ENCODE measurements at regions not wholly inside any gene's neighbourhood (a gene's known extent, or its start where the extent isn't known, plus 50 kb on each side); places are given as distances from the start of the nearest gene placed in this dataset.

DNA sequence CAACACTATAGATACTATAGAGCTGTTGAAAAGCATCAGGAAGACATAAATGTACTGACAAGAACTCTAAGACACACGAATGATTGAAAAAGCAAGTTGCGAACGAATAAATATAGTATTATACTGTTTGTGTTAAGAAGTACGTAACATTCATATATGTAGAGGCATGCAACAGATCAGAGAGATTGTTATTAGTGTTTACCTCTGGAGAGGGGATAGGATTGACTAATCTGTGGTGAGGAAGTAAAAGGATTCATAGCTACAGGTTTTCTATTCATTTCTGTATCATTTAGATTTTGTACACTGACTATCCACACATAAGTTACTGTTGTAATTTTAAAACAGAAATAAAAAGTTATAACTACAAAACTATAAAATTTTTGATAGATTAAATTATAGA, 147.6 kb upstream of the SV2C start:
- H3K27ac Mint-ChIP-seq: no peak overlapping the region
- H3K4me3 Mint-ChIP-seq: no peak overlapping the region
- H3K4me1 ChIP-seq (ENCODE audit: insufficient read depth, low read length): no peaks in the 10 kb centered on the region

More for the DNA sequence above, 147.6 kb upstream of the SV2C start:
- no peak overlapping the region for H2BK12ac ChIP-seq (ENCODE audit: insufficient read length, low read depth, low read length)
- no peak overlapping the region for H3K14ac ChIP-seq (ENCODE audit: insufficient read depth, low read length)
- no peak overlapping the region for H2BK5ac ChIP-seq (ENCODE audit: insufficient read length, low read length)
- no peaks in the 10 kb centered on the region for H3K9me3 ChIP-seq (ENCODE audit: control insufficient read depth, low read depth, low read length)
- no peak overlapping the region for H3K9ac ChIP-seq (ENCODE audit: extremely low read depth, insufficient read length, low read length)
- no peaks in the 10 kb centered on the region; the same call in 1 of the 2 replicates for H3K27me3 Mint-ChIP-seq (ENCODE audit: low read depth)
- no peak overlapping the region for H3K56ac ChIP-seq (ENCODE audit: insufficient read length, low read depth, low read length)
- H3K79me2 ChIP-seq (ENCODE audit: insufficient read depth, low read length): no peaks in the 10 kb centered on the region
- no peak overlapping the region for H4K91ac ChIP-seq (ENCODE audit: insufficient read length, low read depth, low read length)
- H2BK20ac ChIP-seq (ENCODE audit: low read depth, low read length, poor library complexity, severe bottlenecking): no peak overlapping the region
- no peaks in the 10 kb centered on the region for H3K27me3 ChIP-seq (ENCODE audit: insufficient read depth, low read length)
- H3K79me1 ChIP-seq (ENCODE audit: insufficient read depth, low read depth, low read length, poor library complexity, severe bottlenecking): no peaks in the 10 kb centered on the region
- H2AFZ ChIP-seq (ENCODE audit: low read length): no peak overlapping the region
- H4K5ac ChIP-seq (ENCODE audit: insufficient read length, low read depth, low read length): no peak overlapping the region
- H3K4me1 Mint-ChIP-seq: no peaks in the 10 kb centered on the region
- H2BK15ac ChIP-seq (ENCODE audit: low read depth, low read length): no peak overlapping the region
- no peak for DNase-seq
- H2AK5ac ChIP-seq (ENCODE audit: insufficient read length, low read length): no peak overlapping the region
- H3K9me3 Mint-ChIP-seq: no peaks in the 10 kb centered on the region
- WGBS (ENCODE audit: extremely low coverage, insufficient read length, low lambda C conversion rate): no CpG with 5 or more reads among the region's 4 CpGs
- no peak overlapping the region for H3K18ac ChIP-seq (ENCODE audit: insufficient read length, low read depth, low read length)
- no peak overlapping the region for H3K27ac ChIP-seq (ENCODE audit: insufficient read length, low read depth, low read length)
- H3K4me2 ChIP-seq (ENCODE audit: insufficient read depth, insufficient read length, low read length): no peak overlapping the region
- no peak overlapping the region for H3K4ac ChIP-seq (ENCODE audit: low read depth, low read length)
- TF ChIP-seq, protein P1, sequence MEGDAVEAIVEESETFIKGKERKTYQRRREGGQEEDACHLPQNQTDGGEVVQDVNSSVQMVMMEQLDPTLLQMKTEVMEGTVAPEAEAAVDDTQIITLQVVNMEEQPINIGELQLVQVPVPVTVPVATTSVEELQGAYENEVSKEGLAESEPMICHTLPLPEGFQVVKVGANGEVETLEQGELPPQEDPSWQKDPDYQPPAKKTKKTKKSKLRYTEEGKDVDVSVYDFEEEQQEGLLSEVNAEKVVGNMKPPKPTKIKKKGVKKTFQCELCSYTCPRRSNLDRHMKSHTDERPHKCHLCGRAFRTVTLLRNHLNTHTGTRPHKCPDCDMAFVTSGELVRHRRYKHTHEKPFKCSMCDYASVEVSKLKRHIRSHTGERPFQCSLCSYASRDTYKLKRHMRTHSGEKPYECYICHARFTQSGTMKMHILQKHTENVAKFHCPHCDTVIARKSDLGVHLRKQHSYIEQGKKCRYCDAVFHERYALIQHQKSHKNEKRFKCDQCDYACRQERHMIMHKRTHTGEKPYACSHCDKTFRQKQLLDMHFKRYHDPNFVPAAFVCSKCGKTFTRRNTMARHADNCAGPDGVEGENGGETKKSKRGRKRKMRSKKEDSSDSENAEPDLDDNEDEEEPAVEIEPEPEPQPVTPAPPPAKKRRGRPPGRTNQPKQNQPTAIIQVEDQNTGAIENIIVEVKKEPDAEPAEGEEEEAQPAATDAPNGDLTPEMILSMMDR (conservative IDR thresholded peaks at IDR 0.05): no peak
- no peak overlapping the region for H2BK120ac ChIP-seq (ENCODE audit: low read depth, low read length, poor library complexity, severe bottlenecking)
- no peaks in the 10 kb centered on the region for H3K23me2 ChIP-seq (ENCODE audit: insufficient read length, low read depth, low read length, poor library complexity, severe bottlenecking)
- no peak overlapping the region for H4K8ac ChIP-seq (replicated peaks; ENCODE audit: insufficient read length, low read depth, low read length)
- no peaks in the 10 kb centered on the region for H3K36me3 Mint-ChIP-seq (ENCODE audit: insufficient read depth in 1 of 3, low read depth in 3 of 3)
- no peak overlapping the region for H3K23ac ChIP-seq (ENCODE audit: insufficient read length, low read depth, low read length)
- no peak overlapping the region for H3T11ph ChIP-seq (ENCODE audit: low read length)
- H4K20me1 ChIP-seq (ENCODE audit: control insufficient read depth, insufficient read depth, insufficient read length): no peaks in the 10 kb centered on the region

Measured in H9 (cell line).